H1 (cell line): ENCODE measurements at regions not wholly inside any gene's neighbourhood (a gene's known extent, or its start where the extent isn't known, plus 50 kb on each side); places are given as distances from the start of the nearest gene placed in this dataset.

Experiments
- CTCF ChIA-PET: fragments of 300-600 bp; sonication (Branson Sonifier 250); formaldehyde crosslinking; loops from one replicate; lab custom pipeline; 2021; ENCODE audit not compliant: partially characterized antibody; lab: Charles Lee
- POLR2A ChIA-PET: fragments of 300-600 bp; sonication (Branson Sonifier 250); formaldehyde crosslinking; loops from one replicate; lab custom pipeline; 2021; ENCODE audit warnings: inconsistent platforms; ENCODE audit not compliant: partially characterized antibody; lab: Charles Lee
- DNase-seq, 2 experiments: peaks; one replicate each; pipeline versions ENCODE4 v3.0.0 to v3.0.0-alpha.2; 2010 to 2022; ENCODE audit warnings: low spot score in 2 of 2, low read depth in 1 of 2, mixed read lengths in 1 of 2
- FAIRE-seq: peaks from 2 replicates; lab custom pipeline; 2011; peaks lifted over from hg19 to GRCh38; lab: Jason Lieb, UNC
- H2AFZ ChIP-seq: 2 replicates; pipeline ENCODE4 v1.8.1; 2012; ENCODE audit warnings: low read length, inconsistent platforms
- H2AK5ac ChIP-seq: 2 replicates; pipeline ENCODE4 v1.6.1; 2013; ENCODE audit warnings: low read depth, low read length
- H2BK120ac ChIP-seq: replicated peaks from 2 replicates; pipeline ENCODE3; 2013; ENCODE audit warnings: low read depth, low read length, inconsistent platforms
- H2BK12ac ChIP-seq: 2 replicates; pipeline ENCODE4 v1.6.1; 2013; ENCODE audit warnings: low read depth, low read length
- H2BK15ac ChIP-seq: 2 replicates; pipeline ENCODE4 v1.6.1; 2013; ENCODE audit warnings: low read length
- H2BK20ac ChIP-seq: 2 replicates; pipeline ENCODE4 v1.6.1; 2013; ENCODE audit warnings: low read length
- H2BK5ac ChIP-seq: 2 replicates; pipeline ENCODE4 v1.6.1; 2013; ENCODE audit warnings: low read depth, low read length
- H3K14ac ChIP-seq: 2 replicates; pipeline ENCODE4 v1.6.1; 2013; ENCODE audit warnings: inconsistent platforms; ENCODE audit not compliant: insufficient read length
- H3K18ac ChIP-seq: 2 replicates; pipeline ENCODE4 v1.6.1; 2013; ENCODE audit warnings: low read length; ENCODE audit errors: extremely low read depth
- H3K23ac ChIP-seq: 2 replicates; pipeline ENCODE4 v1.6.1; 2013; ENCODE audit warnings: inconsistent platforms; ENCODE audit not compliant: insufficient read length
- H3K23me2 ChIP-seq: 2 replicates; pipeline ENCODE4 v1.6.1; 2013; ENCODE audit warnings: low read depth, low read length
- H3K27ac ChIP-seq: 2 replicates; pipeline ENCODE4 v1.6.1; 2011; ENCODE audit warnings: low read depth, low read length, inconsistent platforms
- H3K27me3 ChIP-seq, 4 experiments: replicated peaks in 1 of 4; 1 replicate in 1 of 4; 2 replicates in 3 of 4; pipeline versions ENCODE4 v1.6.1 to v1.8.1; 2011 to 2013; ENCODE audit warnings: low read length in 3 of 4, mild to moderate bottlenecking in 3 of 4, inconsistent platforms in 2 of 4, mixed read lengths in 2 of 4, moderate library complexity in 1 of 4; ENCODE audit not compliant: control insufficient read depth in 3 of 4, insufficient read depth in 3 of 4; ENCODE audit errors: extremely low read depth in 1 of 4
- H3K36me3 ChIP-seq, 4 experiments: 2 replicates each; pipeline versions ENCODE4 v1.6.1 to v1.8.1; 2011 to 2013; ENCODE audit warnings: mild to moderate bottlenecking in 4 of 4, low read length in 3 of 4, moderate library complexity in 2 of 4, control low read depth in 1 of 4, inconsistent platforms in 1 of 4; ENCODE audit not compliant: insufficient read depth in 4 of 4, control insufficient read depth in 2 of 4
- H3K4ac ChIP-seq: replicated peaks from 2 replicates; pipeline ENCODE3; 2013; ENCODE audit warnings: low read length, low read depth, mixed read lengths, inconsistent platforms; ENCODE audit not compliant: insufficient read length
- H3K4me1 ChIP-seq, 4 experiments: replicated peaks in 1 of 4; 1 replicate in 1 of 4; 2 replicates in 3 of 4; pipeline versions ENCODE4 v1.6.1 to v1.8.1; 2011 to 2013; ENCODE audit warnings: low read length in 3 of 4, inconsistent platforms in 2 of 4, mixed read lengths in 1 of 4; ENCODE audit not compliant: insufficient read depth in 4 of 4, control insufficient read depth in 3 of 4
- H3K4me2 ChIP-seq, 2 experiments: 2 replicates each; pipeline versions ENCODE4 v1.6.1 to v1.8.1; 2011 to 2013; ENCODE audit warnings: low read depth in 2 of 2, low read length in 2 of 2, control low read depth in 1 of 2, inconsistent platforms in 1 of 2, mild to moderate bottlenecking in 1 of 2; ENCODE audit not compliant: insufficient read depth in 1 of 2
- H3K4me3 ChIP-seq, 4 experiments: fragments of 200-600, 300-600 bp in 1 of 4; sonication (generic), shearing (Covaris generic), sonication (Bioruptor Twin) in 1 of 4; 2 replicates each; pipeline versions ENCODE4 v1.5.1 to v1.8.1; 2011 to 2016; ENCODE audit warnings: low read length in 4 of 4, low read depth in 3 of 4, control low read depth in 2 of 4, inconsistent platforms in 2 of 4, mild to moderate bottlenecking in 2 of 4, mixed read lengths in 1 of 4, moderate library complexity in 1 of 4; ENCODE audit not compliant: insufficient read depth in 2 of 4; ENCODE audit errors: extremely low read depth in 1 of 4
- H3K56ac ChIP-seq: replicated peaks from 2 replicates; pipeline ENCODE3; 2013; ENCODE audit warnings: low read depth, mild to moderate bottlenecking, mixed read lengths, low read length, inconsistent platforms; ENCODE audit not compliant: insufficient read length
- H3K79me1 ChIP-seq: 2 replicates; pipeline ENCODE4 v1.6.1; 2013; ENCODE audit warnings: low read depth, low read length, control low read depth
- H3K79me2 ChIP-seq, 2 experiments: 2 replicates each; pipeline versions ENCODE4 v1.6.1 to v1.8.1; 2012 to 2013; ENCODE audit warnings: low read length in 2 of 2, mild to moderate bottlenecking in 2 of 2, inconsistent platforms in 1 of 2; ENCODE audit not compliant: insufficient read depth in 2 of 2, control insufficient read depth in 1 of 2
- H3K9ac ChIP-seq, 4 experiments: replicated peaks in 1 of 4; 1 replicate in 1 of 4; 2 replicates in 3 of 4; pipeline versions ENCODE4 v1.6.1 to v1.8.1; 2011 to 2013; ENCODE audit warnings: low read depth in 3 of 4, low read length in 3 of 4, control low read depth in 2 of 4, mild to moderate bottlenecking in 2 of 4, moderate library complexity in 2 of 4, inconsistent platforms in 1 of 4; ENCODE audit errors: extremely low read depth in 1 of 4
- H3K9me3 ChIP-seq, 2 experiments: 2 replicates each; pipeline versions ENCODE4 v1.6.1 to v1.8.1; 2012 to 2013; ENCODE audit warnings: mild to moderate bottlenecking in 2 of 2, moderate library complexity in 2 of 2, control low read depth in 1 of 2, inconsistent platforms in 1 of 2, low read depth in 1 of 2, low read length in 1 of 2, mixed read lengths in 1 of 2; ENCODE audit not compliant: insufficient read depth in 2 of 2
- H4K20me1 ChIP-seq, 2 experiments: replicated peaks in 1 of 2; 2 replicates each; pipeline versions ENCODE3 to v1.8.1; 2011 to 2013; ENCODE audit warnings: inconsistent platforms in 2 of 2, low read length in 2 of 2, mild to moderate bottlenecking in 1 of 2; ENCODE audit not compliant: insufficient read depth in 2 of 2, control insufficient read depth in 1 of 2
- H4K5ac ChIP-seq: 2 replicates; pipeline ENCODE4 v1.6.1; 2013; ENCODE audit warnings: low read length, low read depth, mixed read lengths, inconsistent platforms; ENCODE audit not compliant: insufficient read length
- H4K8ac ChIP-seq: 2 replicates; pipeline ENCODE4 v1.8.0; 2013; ENCODE audit warnings: mild to moderate bottlenecking, moderate library complexity, low read length, inconsistent platforms; ENCODE audit not compliant: insufficient read depth; ENCODE audit errors: extremely low read depth
- H4K91ac ChIP-seq: replicated peaks from 2 replicates; pipeline ENCODE3; 2013; ENCODE audit warnings: low read length, mixed read lengths, inconsistent platforms; ENCODE audit not compliant: insufficient read length
- CHD1 ChIP-seq: IDR thresholded peaks from 2 replicates; pipeline ENCODE4 v1.6.1; 2012; ENCODE audit warnings: low read depth, low read length, improper control_type of control experiment
- CTBP2 ChIP-seq: IDR thresholded peaks from 2 replicates; pipeline ENCODE4 v1.7.0; 2011; ENCODE audit warnings: borderline replicate concordance, mild to moderate bottlenecking, moderate library complexity, mixed read lengths, low read length; ENCODE audit not compliant: insufficient read depth, insufficient read length
- JUND ChIP-seq: IDR thresholded peaks from 2 replicates; pipeline ENCODE4 v1.6.1; 2011; ENCODE audit warnings: mild to moderate bottlenecking, improper control_type of control experiment, low read length
- KDM1A ChIP-seq: fragments of 200-600, 300-600 bp; sonication (generic); IDR thresholded peaks from 2 replicates; pipeline ENCODE4 v1.7.1; 2016; ENCODE audit warnings: mild to moderate bottlenecking, low read length, borderline replicate concordance
- KDM4A ChIP-seq: IDR thresholded peaks from one replicate; pipeline ENCODE4 v1.7.1; 2012; ENCODE audit warnings: low read depth, mild to moderate bottlenecking, moderate library complexity, low read length, inconsistent platforms; ENCODE audit not compliant: severe bottlenecking
- MAFK ChIP-seq: IDR thresholded peaks from 2 replicates; pipeline ENCODE4 v1.6.1; 2012; ENCODE audit warnings: low read depth, mild to moderate bottlenecking, improper control_type of control experiment, low read length
- POLR2A ChIP-seq, 2 experiments: IDR thresholded peaks; 1 replicate in 1 of 2; 2 replicates in 1 of 2; pipeline ENCODE4 v1.6.1; 2011; ENCODE audit warnings: low read depth in 2 of 2, low read length in 2 of 2, mild to moderate bottlenecking in 2 of 2; ENCODE audit errors: control extremely low read depth in 1 of 2
- POLR2AphosphoS5 ChIP-seq: IDR thresholded peaks from 2 replicates; pipeline ENCODE4 v1.6.1; 2011; ENCODE audit warnings: low read depth, low read length
- POU5F1 ChIP-seq: IDR thresholded peaks from 2 replicates; pipeline ENCODE4 v1.6.1; 2011; ENCODE audit warnings: low read depth, mild to moderate bottlenecking, low read length, moderate library complexity
- RXRA ChIP-seq: IDR thresholded peaks from 2 replicates; pipeline ENCODE4 v1.6.1; 2011; ENCODE audit warnings: low read depth, mild to moderate bottlenecking, low read length, moderate library complexity; ENCODE audit not compliant: insufficient read depth
- TBP ChIP-seq: IDR thresholded peaks from 2 replicates; pipeline ENCODE4 v1.6.1; 2011; ENCODE audit warnings: low read depth, low read length, improper control_type of control experiment
- TCF12 ChIP-seq: IDR thresholded peaks from 2 replicates; pipeline ENCODE4 v1.6.1; 2011; ENCODE audit warnings: low read depth, mild to moderate bottlenecking, low read length
- ZNF274 ChIP-seq: IDR thresholded peaks from 2 replicates; pipeline ENCODE4 v1.7.0; 2012; ENCODE audit warnings: low read length, borderline replicate concordance; ENCODE audit errors: extremely low read depth
- WGBS, 2 experiments: shearing (Covaris generic) in 1 of 2; methylation state at CpG; one replicate each; pipeline versions ENCODE4 v1.1.6 to v1.1.7; 2013 to 2015; ENCODE audit warnings: low lambda C conversion rate in 2 of 2, mixed read lengths in 2 of 2, inconsistent platforms in 1 of 2, low coverage in 1 of 2, missing lambda C conversion rate in 1 of 2; ENCODE audit not compliant: insufficient replicate concordance in 2 of 2, insufficient coverage in 1 of 2, insufficient read length in 1 of 2; ENCODE audit errors: extremely low coverage in 1 of 2, missing lambda C conversion rate in 1 of 2; 5-methylcytosine and 5-hydroxymethylcytosine counted together
- TF ChIP-seq, protein P1 (sequence below): IDR thresholded peaks from 2 replicates; pipeline ENCODE4 v1.6.1; 2012; ENCODE audit warnings: low read length, inconsistent platforms

GRCh38 chr16:35911899-35912298 lies 2452.5 kb downstream of the TP53TG3F start:
- H3K27me3 ChIP-seq = no peaks in the 10 kb centered on the region
- H3K23me2 ChIP-seq = peaks cover 3% of the 10 kb centered on the region; the same call in 1 of the 2 replicates
- H2BK120ac ChIP-seq = no peak overlapping the region
- H2AK5ac ChIP-seq = no peak overlapping the region
- H4K5ac ChIP-seq = no peak overlapping the region
- H3K56ac ChIP-seq = no peak overlapping the region
- WGBS, 2 experiments = 97% methylated on average over 7 of the region's 8 CpGs; no CpG with 5 or more reads in 1 of the 2 experiments
- H3K79me2 ChIP-seq = no peaks in the 10 kb centered on the region
- no peak overlapping the region for H3K4ac ChIP-seq
- H2AFZ ChIP-seq = no peak overlapping the region
- H3K9me3 ChIP-seq = peaks cover 57 to 86% of the 10 kb centered on the region in 2 experiments
- H3K23ac ChIP-seq = no peak overlapping the region
- no peak overlapping the region for H3K9ac ChIP-seq
- ChIA-PET CTCF (interaction anchor here (0.6 kb wide), 1 partner anchor 17 kb away, joined by 3 read pairs; no protein-coding TSS in a partner anchor), POLR2A (no interaction called here)
- no peaks in the 10 kb centered on the region for H3K79me1 ChIP-seq
- no peak overlapping the region for H3K4me3 ChIP-seq
- H2BK20ac ChIP-seq = no peak overlapping the region
- no peaks in the 10 kb centered on the region; a peak in 1 of 8 replicates for H3K36me3 ChIP-seq
- no peaks in the 10 kb centered on the region for H3K4me1 ChIP-seq
- FAIRE-seq (no peak), DNase-seq (no peak)
- H4K20me1 ChIP-seq = no peaks in the 10 kb centered on the region
- H2BK15ac ChIP-seq = no peak overlapping the region
- no peak overlapping the region for H2BK12ac ChIP-seq
- H3K27ac ChIP-seq = no peak overlapping the region
- H3K4me2 ChIP-seq = no peak overlapping the region
- no peak overlapping the region for H3K14ac ChIP-seq
- H4K8ac ChIP-seq = no peak overlapping the region
- H2BK5ac ChIP-seq = no peak overlapping the region
- H4K91ac ChIP-seq = no peak overlapping the region
- no peak overlapping the region for H3K18ac ChIP-seq
- TF ChIP-seq POLR2A (IDR thresholded peaks at IDR 0.05; ENCODE audit: control extremely low read depth in 1 of 2, low read depth in 2 of 2, low read length in 2 of 2) (no peak), MAFK (no peak), CHD1 (no peak), POU5F1 (no peak), JUND (no peak), ZNF274 (no peak), KDM1A (no peak), TBP (no peak), CTBP2 (no peak), TCF12 (no peak), POLR2AphosphoS5 (no peak), RXRA (no peak), KDM4A (no peak)
- TF ChIP-seq, protein P1, sequence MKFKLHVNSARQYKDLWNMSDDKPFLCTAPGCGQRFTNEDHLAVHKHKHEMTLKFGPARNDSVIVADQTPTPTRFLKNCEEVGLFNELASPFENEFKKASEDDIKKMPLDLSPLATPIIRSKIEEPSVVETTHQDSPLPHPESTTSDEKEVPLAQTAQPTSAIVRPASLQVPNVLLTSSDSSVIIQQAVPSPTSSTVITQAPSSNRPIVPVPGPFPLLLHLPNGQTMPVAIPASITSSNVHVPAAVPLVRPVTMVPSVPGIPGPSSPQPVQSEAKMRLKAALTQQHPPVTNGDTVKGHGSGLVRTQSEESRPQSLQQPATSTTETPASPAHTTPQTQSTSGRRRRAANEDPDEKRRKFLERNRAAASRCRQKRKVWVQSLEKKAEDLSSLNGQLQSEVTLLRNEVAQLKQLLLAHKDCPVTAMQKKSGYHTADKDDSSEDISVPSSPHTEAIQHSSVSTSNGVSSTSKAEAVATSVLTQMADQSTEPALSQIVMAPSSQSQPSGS = no peak
